GM04504 (cell line): ENCODE measurements at regions not wholly inside any gene's neighbourhood (a gene's known extent, or its start where the extent isn't known, plus 50 kb on each side); places are given as distances from the start of the nearest gene placed in this dataset.
A peak's percentile ranks its signal among the peaks of the same experiment; 100 is the strongest.

Experiments used
- DNase-seq: peaks from one replicate; pipeline ENCODE4 v3.0.0-alpha.2; 2012; ENCODE audit warnings: low read depth

GRCh38 chr4:183763990-183764754 lies 105.1 kb downstream of the TRAPPC11 start:
- DNase-seq, result no peak

- DNase-seq, result no peak
These were observed 106.3 kb downstream of the TRAPPC11 start for GRCh38 chr4:183765251-183765911.

- DNase-seq, result no peak
These were observed 107.0 kb downstream of the TRAPPC11 start for GRCh38 chr4:183766140-183766539.

- no peak for DNase-seq
These were observed 111.8 kb downstream of the TRAPPC11 start for GRCh38 chr4:183770906-183771305.

- no peak for DNase-seq
These were observed 113.3 kb downstream of the TRAPPC11 start for GRCh38 chr4:183772361-183772760.

GRCh38 chr4:183773790-183774189 lies 114.7 kb downstream of the TRAPPC11 start:
- no peak for DNase-seq

GRCh38 chr4:183783306-183783705 lies 121.8 kb upstream of the STOX2 start:
- no peak for DNase-seq

- peak; percentile 29 for DNase-seq
These were observed 121.0 kb upstream of the STOX2 start for GRCh38 chr4:183783991-183784553.

- no peak for DNase-seq
These were observed 116.7 kb upstream of the STOX2 start for GRCh38 chr4:183788308-183788905.

- no peak for DNase-seq
These were observed 115.5 kb upstream of the STOX2 start for GRCh38 chr4:183789657-183790056.

- no peak for DNase-seq
These were observed 114.4 kb upstream of the STOX2 start for GRCh38 chr4:183790661-183791060.

GRCh38 chr4:183797011-183797444 lies 108.1 kb upstream of the STOX2 start:
- no peak for DNase-seq

GRCh38 chr4:183797445-183798300 lies 107.4 kb upstream of the STOX2 start:
- DNase-seq, result no peak

GRCh38 chr4:183798301-183799253 lies 106.5 kb upstream of the STOX2 start:
- DNase-seq, result no peak

GRCh38 chr4:183801457-183802165 lies 103.5 kb upstream of the STOX2 start:
- DNase-seq, result no peak

- no peak for DNase-seq
These were observed 98.8 kb upstream of the STOX2 start for GRCh38 chr4:183806341-183806740.

- DNase-seq, result no peak
These were observed 97.5 kb upstream of the STOX2 start for GRCh38 chr4:183807420-183808096.

- DNase-seq, result no peak
These were observed 97.0 kb upstream of the STOX2 start for GRCh38 chr4:183808097-183808456.

- DNase-seq, result no peak
These were observed 92.5 kb upstream of the STOX2 start for GRCh38 chr4:183812567-183812966.

- DNase-seq, result no peak
These were observed 90.6 kb upstream of the STOX2 start for GRCh38 chr4:183814461-183814860.
